HG02763 (cell line): ENCODE measurements at regions not wholly inside any gene's neighbourhood (a gene's known extent, or its start where the extent isn't known, plus 50 kb on each side); places are given as distances from the start of the nearest gene placed in this dataset.

Experiments
- ATAC-seq: cut with Tn5 transposase; IDR thresholded peaks from one replicate; pipeline ENCODE4 v1.9.1; 2021; ENCODE audit warnings: mild to moderate bottlenecking, moderate library complexity; ENCODE audit not compliant: unreplicated experiment

GRCh38 chr7:136551618-136552017 lies 316.8 kb upstream of the CHRM2 start:
- ATAC-seq: no peak

GRCh38 chr7:136549756-136550155 lies 318.7 kb upstream of the CHRM2 start:
- ATAC-seq: no peak

GRCh38 chr7:136533732-136534131 lies 334.7 kb upstream of the CHRM2 start:
- ATAC-seq: no peak

- ATAC-seq: no peak
These were observed 337.6 kb upstream of the CHRM2 start for GRCh38 chr7:136530831-136531230.

GRCh38 chr7:136528329-136528728 lies 340.1 kb upstream of the CHRM2 start:
- ATAC-seq: no peak

GRCh38 chr7:136527554-136527953 lies 340.9 kb upstream of the CHRM2 start:
- no peak for ATAC-seq

- no peak for ATAC-seq
These were observed 341.9 kb upstream of the CHRM2 start for GRCh38 chr7:136526408-136527105.

- no peak for ATAC-seq
These were observed 344.9 kb upstream of the CHRM2 start for GRCh38 chr7:136523571-136523970.

GRCh38 chr7:136517971-136518370 lies 350.5 kb upstream of the CHRM2 start:
- no peak for ATAC-seq

- no peak for ATAC-seq
These were observed 353.7 kb upstream of the CHRM2 start for GRCh38 chr7:136514776-136515175.

- ATAC-seq: no peak
These were observed 354.7 kb upstream of the CHRM2 start for GRCh38 chr7:136513744-136514143.

GRCh38 chr7:136509466-136509865 lies 359.0 kb upstream of the CHRM2 start:
- no peak for ATAC-seq

GRCh38 chr7:136502162-136502561 lies 366.3 kb upstream of the CHRM2 start:
- no peak for ATAC-seq

GRCh38 chr7:136501151-136501550 lies 367.3 kb upstream of the CHRM2 start:
- ATAC-seq: no peak

- no peak for ATAC-seq
These were observed 371.9 kb upstream of the CHRM2 start for GRCh38 chr7:136496551-136496950.

- no peak for ATAC-seq
These were observed 373.4 kb upstream of the CHRM2 start for GRCh38 chr7:136495081-136495480.

GRCh38 chr7:136492366-136492765 lies 376.1 kb upstream of the CHRM2 start:
- ATAC-seq: no peak

- ATAC-seq: no peak
These were observed 378.6 kb upstream of the CHRM2 start for GRCh38 chr7:136489808-136490207.

GRCh38 chr7:136480901-136481300 lies 387.6 kb upstream of the CHRM2 start:
- ATAC-seq: no peak

GRCh38 chr7:136479922-136480321 lies 388.5 kb upstream of the CHRM2 start:
- ATAC-seq: no peak

- no peak for ATAC-seq
These were observed 398.3 kb upstream of the CHRM2 start for GRCh38 chr7:136470179-136470578.

- ATAC-seq: no peak
These were observed 415.5 kb upstream of the CHRM2 start for GRCh38 chr7:136452949-136453348.

- no peak for ATAC-seq
These were observed 421.7 kb upstream of the CHRM2 start for GRCh38 chr7:136446751-136447150.
